SK-N-SH treated with all-trans-retinoic acid at 6 μM for 48 hours (cell line): ENCODE measurements at regions not wholly inside any gene's neighbourhood (a gene's known extent, or its start where the extent isn't known, plus 50 kb on each side); places are given as distances from the start of the nearest gene placed in this dataset.

ENCODE experiments used
- ATAC-seq: fragments of 200-7000 bp; cut with Tn5 transposase; 3 replicates; pipeline ENCODE4 v1.9.1; 2020; ENCODE audit warnings: mild to moderate bottlenecking, moderate library complexity
- ARNTL ChIP-seq: fragments of 450-650 bp; formaldehyde crosslinking; IDR thresholded peaks from 2 replicates; pipeline ENCODE4 v1.5.0; 2020; ENCODE audit warnings: low read depth, mild to moderate bottlenecking, moderate library complexity, borderline replicate concordance
- CREB5 ChIP-seq: fragments of 250-450 bp; sonication (Bioruptor Pico); IDR thresholded peaks from 2 replicates; pipeline ENCODE4 v1.5.1; 2020; ENCODE audit warnings: low read depth, mild to moderate bottlenecking, moderate library complexity
- CSDC2 ChIP-seq: fragments of 250-450 bp; sonication (Bioruptor Pico); IDR thresholded peaks from 2 replicates; pipeline ENCODE4 v1.5.0; 2020; ENCODE audit warnings: mild to moderate bottlenecking, moderate library complexity
- CSRNP3 ChIP-seq: fragments of 250-450 bp; sonication (Bioruptor Pico); IDR thresholded peaks from 2 replicates; pipeline ENCODE4 v1.5.1; 2021; ENCODE audit warnings: mild to moderate bottlenecking, moderate library complexity
- ESRRG ChIP-seq: fragments of 250-450 bp; sonication (Bioruptor Pico); IDR thresholded peaks from 2 replicates; pipeline ENCODE4 v1.6.1; 2021; ENCODE audit warnings: mild to moderate bottlenecking
- GLIS3 ChIP-seq: fragments of 250-450 bp; sonication (Bioruptor Pico); IDR thresholded peaks from 2 replicates; pipeline ENCODE4 v1.5.0; 2020; ENCODE audit warnings: mild to moderate bottlenecking, moderate library complexity
- ISL1 ChIP-seq: fragments of 250-450 bp; sonication (Bioruptor Pico); IDR thresholded peaks from 2 replicates; pipeline ENCODE4 v2.1.2; 2022; ENCODE audit warnings: mild to moderate bottlenecking, moderate library complexity
- OSR1 ChIP-seq: fragments of 250-450 bp; sonication (Bioruptor Pico); IDR thresholded peaks from 2 replicates; pipeline ENCODE4 v1.8.0; 2022; ENCODE audit warnings: moderate library complexity, mild to moderate bottlenecking, inconsistent platforms
- PATZ1 ChIP-seq: fragments of 250-450 bp; sonication (Bioruptor Pico); IDR thresholded peaks from 2 replicates; pipeline ENCODE4 v1.8.0; 2020; ENCODE audit warnings: mild to moderate bottlenecking, moderate library complexity, borderline replicate concordance
- POU6F1 ChIP-seq: fragments of 250-450 bp; sonication (Bioruptor Pico); IDR thresholded peaks from 2 replicates; pipeline ENCODE4 v1.8.0; 2021; ENCODE audit warnings: low read depth, mild to moderate bottlenecking, moderate library complexity, borderline replicate concordance
- RARB ChIP-seq: fragments of 250-450 bp; sonication (Bioruptor Pico); IDR thresholded peaks from 2 replicates; pipeline ENCODE4 v1.8.0; 2021; ENCODE audit warnings: mild to moderate bottlenecking, moderate library complexity
- SNAI2 ChIP-seq: fragments of 250-450 bp; sonication (Bioruptor Pico); IDR thresholded peaks from 2 replicates; pipeline ENCODE4 v1.5.0; 2020; ENCODE audit warnings: mild to moderate bottlenecking, moderate library complexity
- TCF4 ChIP-seq: fragments of 250-450 bp; sonication (Bioruptor Pico); IDR thresholded peaks from 2 replicates; pipeline ENCODE4 v1.8.0; 2021; ENCODE audit warnings: mild to moderate bottlenecking, moderate library complexity, borderline replicate concordance
- ZC3H10 ChIP-seq: fragments of 250-450 bp; sonication (Bioruptor Pico); IDR thresholded peaks from 2 replicates; pipeline ENCODE4 v1.5.1; 2021; ENCODE audit warnings: mild to moderate bottlenecking, moderate library complexity
- ZFP3 ChIP-seq: fragments of 250-450 bp; sonication (Bioruptor Pico); IDR thresholded peaks from 2 replicates; pipeline ENCODE4 v1.5.0; 2020; ENCODE audit warnings: mild to moderate bottlenecking, moderate library complexity
- ZFP30 ChIP-seq: fragments of 450-650 bp; formaldehyde crosslinking; IDR thresholded peaks from 2 replicates; pipeline ENCODE4 v1.5.0; 2022; ENCODE audit warnings: mild to moderate bottlenecking, moderate library complexity
- ZNF565 ChIP-seq: fragments of 450-650 bp; formaldehyde crosslinking; conservative IDR thresholded peaks from 2 replicates; pipeline ENCODE4 v1.5.0; 2020; ENCODE audit warnings: low read depth, mild to moderate bottlenecking, moderate library complexity
- ZNF70 ChIP-seq: fragments of 450-650 bp; formaldehyde crosslinking; IDR thresholded peaks from 2 replicates; pipeline ENCODE4 v1.5.0; 2020; ENCODE audit warnings: mild to moderate bottlenecking, moderate library complexity
- ZNF8 ChIP-seq: fragments of 450-650 bp; formaldehyde crosslinking; IDR thresholded peaks from 2 replicates; pipeline ENCODE4 v1.5.0; 2020; ENCODE audit warnings: mild to moderate bottlenecking, moderate library complexity

- peak; percentile 83 for ATAC-seq
- TF ChIP-seq ZFP3 (CRISPR knock-in tag) (0 out of 2 replicates have a peak, but pooled peaks have one; percentile 32), RARB (CRISPR knock-in tag) (no peak), SNAI2 (CRISPR knock-in tag) (no peak), PATZ1 (no peak), TCF4 (no peak)
These were observed 116.5 kb downstream of the RFLNA start for GRCh38 chr12:124411281-124411878.

GRCh38 chr12:124410354-124411175 is 115.7 kb downstream of the RFLNA start:
- TF ChIP-seq ZNF8 (no peak), ZFP30 (CRISPR knock-in tag) (no peak), ZFP3 (CRISPR knock-in tag) (0 out of 2 replicates have a peak, but pooled peaks have one; percentile 33)
- TF ChIP-seq, all 23 proteins: peak for 1
- peak; percentile 64 for ATAC-seq

- ATAC-seq = no peak
- TF ChIP-seq CSDC2 (CRISPR knock-in tag) (no peak), ARNTL (CRISPR knock-in tag) (no peak), ZFP30 (CRISPR knock-in tag) (no peak), ZFP3 (CRISPR knock-in tag) (no peak), POU6F1 (CRISPR knock-in tag) (no peak), ISL1 (CRISPR knock-in tag) (no peak), TCF4 (no peak), ZC3H10 (CRISPR knock-in tag) (no peak), SNAI2 (CRISPR knock-in tag) (no peak), GLIS3 (CRISPR knock-in tag) (no peak), ESRRG (CRISPR knock-in tag) (no peak), RARB (CRISPR knock-in tag) (no peak), ZNF565 (CRISPR knock-in tag) (no peak), CREB5 (CRISPR knock-in tag) (no peak), PATZ1 (no peak), CSRNP3 (CRISPR knock-in tag) (no peak), OSR1 (no peak)
These were observed 114.1 kb downstream of the RFLNA start for GRCh38 chr12:124408822-124409517.

- ATAC-seq = no peak
- TF ChIP-seq GLIS3 (CRISPR knock-in tag) = no peak
- TF ChIP-seq ZNF70 (CRISPR knock-in tag) = no peak
- TF ChIP-seq ZC3H10 (CRISPR knock-in tag) = no peak
- TF ChIP-seq ESRRG (CRISPR knock-in tag) = no peak
- TF ChIP-seq POU6F1 (CRISPR knock-in tag) = no peak
- no peak for TF ChIP-seq RARB (CRISPR knock-in tag)
- TF ChIP-seq CSDC2 (CRISPR knock-in tag) = no peak
These were observed 112.2 kb downstream of the RFLNA start for GRCh38 chr12:124407074-124407473.
